T follicular helper cell (primary cell): ENCODE measurements at regions not wholly inside any gene's neighbourhood (a gene's known extent, or its start where the extent isn't known, plus 50 kb on each side); places are given as distances from the start of the nearest gene placed in this dataset.

Source experiments
- DNase-seq: peaks from one replicate; pipeline ENCODE4 v3.0.0-alpha.2; 2020; ENCODE audit warnings: low read depth

GRCh38 chr13:72120632-72121031 lies 253.6 kb upstream of the DACH1 start:
- no peak for DNase-seq

- no peak for DNase-seq
Measured at GRCh38 chr13:72113931-72114330, 246.9 kb upstream of the DACH1 start.

- DNase-seq = no peak
Measured at GRCh38 chr13:72113076-72113475, 246.1 kb upstream of the DACH1 start.

- DNase-seq = no peak
Measured at GRCh38 chr13:72112216-72112615, 245.2 kb upstream of the DACH1 start.

- DNase-seq = no peak
Measured at GRCh38 chr13:72109863-72110262, 242.9 kb upstream of the DACH1 start.

- DNase-seq = no peak
Measured at GRCh38 chr13:72104656-72105180, 237.7 kb upstream of the DACH1 start.

- DNase-seq = no peak
Measured at GRCh38 chr13:72101768-72102400, 234.9 kb upstream of the DACH1 start.

GRCh38 chr13:72100339-72100738 lies 233.3 kb upstream of the DACH1 start:
- no peak for DNase-seq

GRCh38 chr13:72097568-72097967 lies 230.6 kb upstream of the DACH1 start:
- no peak for DNase-seq

GRCh38 chr13:72093262-72093661 lies 226.3 kb upstream of the DACH1 start:
- no peak for DNase-seq

GRCh38 chr13:72074663-72075062 lies 207.7 kb upstream of the DACH1 start:
- no peak for DNase-seq

- no peak for DNase-seq
Measured at GRCh38 chr13:72072261-72072660, 205.3 kb upstream of the DACH1 start.

- no peak for DNase-seq
Measured at GRCh38 chr13:72071713-72072112, 204.7 kb upstream of the DACH1 start.

- no peak for DNase-seq
Measured at GRCh38 chr13:72062566-72062965, 195.6 kb upstream of the DACH1 start.

GRCh38 chr13:72061613-72062012 lies 194.6 kb upstream of the DACH1 start:
- no peak for DNase-seq

- DNase-seq = no peak
Measured at GRCh38 chr13:72050251-72050650, 183.2 kb upstream of the DACH1 start.

GRCh38 chr13:72043366-72043765 lies 176.4 kb upstream of the DACH1 start:
- DNase-seq = no peak

GRCh38 chr13:72041165-72041564 lies 174.2 kb upstream of the DACH1 start:
- DNase-seq = no peak

- DNase-seq = no peak
Measured at GRCh38 chr13:72039126-72039525, 172.1 kb upstream of the DACH1 start.

- no peak for DNase-seq
Measured at GRCh38 chr13:72029981-72030380, 163.0 kb upstream of the DACH1 start.

- DNase-seq = no peak
Measured at GRCh38 chr13:72025836-72026235, 158.8 kb upstream of the DACH1 start.

- no peak for DNase-seq
Measured at GRCh38 chr13:72023895-72024294, 156.9 kb upstream of the DACH1 start.

GRCh38 chr13:72005455-72005854 lies 138.5 kb upstream of the DACH1 start:
- DNase-seq = no peak

GRCh38 chr13:72004784-72005374 lies 137.9 kb upstream of the DACH1 start:
- DNase-seq = no peak
